Suprapubic skin (tissue), 4 donors: ENCODE measurements at regions not wholly inside any gene's neighbourhood (a gene's known extent, or its start where the extent isn't known, plus 50 kb on each side); places are given as distances from the start of the nearest gene placed in this dataset.

Source experiments
- POLR2A ChIP-seq, 2 donors: fragments of 450-650 bp; IDR thresholded peaks; one replicate each; pipeline ENCODE4 v1.6.1; 2017; ENCODE audit warnings: antibody characterized with exemption in 2 of 2, mild to moderate bottlenecking in 2 of 2, moderate library complexity in 2 of 2
- POLR2AphosphoS5 ChIP-seq, 3 donors: sonication (generic); formaldehyde crosslinking; IDR thresholded peaks; one replicate each; pipeline ENCODE4 v1.6.1; 2017; ENCODE audit warnings: antibody characterized with exemption in 3 of 3
- TF ChIP-seq, protein P1 (sequence below), 2 donors: fragments of 200-600 bp in 1 of 2; fragments of 450-650 bp in 1 of 2; sonication (generic) in 1 of 2; IDR thresholded peaks; one replicate each; pipeline ENCODE4 v1.5.1; 2016 to 2019; ENCODE audit warnings: antibody characterized with exemption in 2 of 2, mild to moderate bottlenecking in 1 of 2, moderate library complexity in 1 of 2

DNA sequence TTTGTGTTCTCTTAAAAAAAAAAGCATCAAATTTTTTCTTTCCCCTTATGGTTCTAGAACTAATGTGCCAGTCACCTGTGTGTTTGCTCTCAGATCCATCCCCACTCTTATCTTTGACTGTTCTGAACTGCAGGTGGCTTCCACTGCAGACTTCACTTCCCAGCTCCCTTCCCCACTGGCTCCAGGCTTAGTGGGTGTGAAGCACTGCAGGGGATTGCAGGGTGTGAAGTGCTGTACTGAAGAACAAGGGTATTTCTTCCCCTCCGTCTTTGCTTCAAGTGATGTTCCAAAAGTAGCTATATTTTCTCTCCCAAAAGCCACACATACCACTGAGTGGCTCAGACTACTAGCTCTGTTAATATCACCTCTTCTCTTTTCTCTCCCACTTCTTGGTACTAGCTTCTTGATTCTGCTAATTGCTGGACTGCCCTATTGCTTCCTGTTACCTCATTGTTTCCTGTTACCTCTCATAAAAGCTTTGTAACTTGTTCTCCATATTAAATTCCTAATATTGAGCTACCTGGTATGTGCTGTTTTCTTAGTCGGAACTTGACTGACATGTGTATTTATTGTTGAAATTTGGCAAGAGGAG lies 115.4 kb upstream of the PRICKLE1 start:
- TF ChIP-seq, protein P1, sequence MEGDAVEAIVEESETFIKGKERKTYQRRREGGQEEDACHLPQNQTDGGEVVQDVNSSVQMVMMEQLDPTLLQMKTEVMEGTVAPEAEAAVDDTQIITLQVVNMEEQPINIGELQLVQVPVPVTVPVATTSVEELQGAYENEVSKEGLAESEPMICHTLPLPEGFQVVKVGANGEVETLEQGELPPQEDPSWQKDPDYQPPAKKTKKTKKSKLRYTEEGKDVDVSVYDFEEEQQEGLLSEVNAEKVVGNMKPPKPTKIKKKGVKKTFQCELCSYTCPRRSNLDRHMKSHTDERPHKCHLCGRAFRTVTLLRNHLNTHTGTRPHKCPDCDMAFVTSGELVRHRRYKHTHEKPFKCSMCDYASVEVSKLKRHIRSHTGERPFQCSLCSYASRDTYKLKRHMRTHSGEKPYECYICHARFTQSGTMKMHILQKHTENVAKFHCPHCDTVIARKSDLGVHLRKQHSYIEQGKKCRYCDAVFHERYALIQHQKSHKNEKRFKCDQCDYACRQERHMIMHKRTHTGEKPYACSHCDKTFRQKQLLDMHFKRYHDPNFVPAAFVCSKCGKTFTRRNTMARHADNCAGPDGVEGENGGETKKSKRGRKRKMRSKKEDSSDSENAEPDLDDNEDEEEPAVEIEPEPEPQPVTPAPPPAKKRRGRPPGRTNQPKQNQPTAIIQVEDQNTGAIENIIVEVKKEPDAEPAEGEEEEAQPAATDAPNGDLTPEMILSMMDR (IDR thresholded peaks at IDR 0.05): no peak
- TF ChIP-seq POLR2A (IDR thresholded peaks at IDR 0.05): no peak
- no peak for TF ChIP-seq POLR2AphosphoS5 (IDR thresholded peaks at IDR 0.05)
